ENCODE measurements at regions not wholly inside any gene's neighbourhood (a gene's known extent, or its start where the extent isn't known, plus 50 kb on each side); places are given as distances from the start of the nearest gene placed in this dataset.

- Histone ChIP-seq H3K4me2 (no peak overlapping the region), H3K4me1 (no peaks in the 10 kb centered on the region), H3K4me3 (no peak overlapping the region), H3K27ac (no peak overlapping the region), H3K9me3 (0 out of 3 replicates have a peak, but pooled peaks cover 5% of the 10 kb centered on the region)
- DNase-seq (ENCODE audit: low read depth in 1 of 2, low spot score in 1 of 2) (no peak), FAIRE-seq (no peak), ATAC-seq (no peak)
- POLR2A ChIA-PET: no interaction called here
- CTCF ChIA-PET: interaction anchor here (1.0 kb wide), 1 partner anchor 12 kb away, joined by 4 read pairs; no protein-coding TSS in a partner anchor
- no peak for TF ChIP-seq CEBPB (IDR thresholded peaks at IDR 0.05)
- TF ChIP-seq HES2 (IDR thresholded peaks at IDR 0.05): no peak
- TF ChIP-seq ZFP36 (IDR thresholded peaks at IDR 0.05; ENCODE audit: borderline replicate concordance, partially characterized antibody): no peak
- no peak for TF ChIP-seq FOSB (CRISPR knock-in tag; IDR thresholded peaks at IDR 0.05)
- WGBS (ENCODE audit: missing lambda C conversion rate): 66% methylated on average over 1 of the region's 1 CpG
These were observed 597.3 kb upstream of the DAB2 start for GRCh38 chr5:40022057-40022456.

DNA sequence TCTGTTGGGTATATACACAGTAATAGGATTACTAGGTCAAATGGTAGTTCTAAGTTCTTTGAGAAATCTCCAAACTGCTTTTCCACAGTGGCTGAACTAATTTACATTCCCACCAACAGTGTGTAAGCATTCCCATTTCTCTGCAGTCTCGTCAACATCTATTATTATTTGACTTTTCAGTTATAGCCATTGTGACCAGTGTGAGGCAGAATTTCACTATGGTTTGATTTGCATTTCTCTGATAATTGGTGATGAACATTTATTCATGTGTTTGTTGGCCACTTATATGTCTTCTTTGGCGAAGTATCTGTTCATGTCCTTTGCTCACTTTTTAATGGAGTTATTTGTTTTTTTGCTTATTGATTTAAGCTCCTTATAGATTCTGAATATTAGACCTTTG lies 596.2 kb upstream of the DAB2 start:
- TF ChIP-seq ZSCAN20 (CRISPR knock-in tag; IDR thresholded peaks at IDR 0.05) (no peak), MAX (IDR thresholded peaks at IDR 0.05) (no peak), FOSL2 (IDR thresholded peaks at IDR 0.05) (no peak), FOSL2 (CRISPR knock-in tag; IDR thresholded peaks at IDR 0.05) (no peak), HDAC2 (IDR thresholded peaks at IDR 0.05) (no peak), ZNF302 (CRISPR knock-in tag; IDR thresholded peaks at IDR 0.05) (no peak), HES2 (IDR thresholded peaks at IDR 0.05) (no peak), JUN (IDR thresholded peaks at IDR 0.05) (no peak), KDM1A (IDR thresholded peaks at IDR 0.05; ENCODE audit: low read depth) (no peak), FOXS1 (CRISPR knock-in tag; IDR thresholded peaks at IDR 0.05) (no peak), TFCP2L1 (CRISPR knock-in tag; IDR thresholded peaks at IDR 0.05) (no peak), BHLHE40 (IDR thresholded peaks at IDR 0.05; ENCODE audit: low read depth, low read length) (no peak), CHD2 (IDR thresholded peaks at IDR 0.05; ENCODE audit: low read length, partially characterized antibody) (no peak), EHF (CRISPR knock-in tag; IDR thresholded peaks at IDR 0.05) (no peak)
- TF ChIP-seq, protein P1, sequence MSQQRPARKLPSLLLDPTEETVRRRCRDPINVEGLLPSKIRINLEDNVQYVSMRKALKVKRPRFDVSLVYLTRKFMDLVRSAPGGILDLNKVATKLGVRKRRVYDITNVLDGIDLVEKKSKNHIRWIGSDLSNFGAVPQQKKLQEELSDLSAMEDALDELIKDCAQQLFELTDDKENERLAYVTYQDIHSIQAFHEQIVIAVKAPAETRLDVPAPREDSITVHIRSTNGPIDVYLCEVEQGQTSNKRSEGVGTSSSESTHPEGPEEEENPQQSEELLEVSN (IDR thresholded peaks at IDR 0.05; ENCODE audit: borderline replicate concordance, low read depth): no peak
- TF ChIP-seq, protein P2, sequence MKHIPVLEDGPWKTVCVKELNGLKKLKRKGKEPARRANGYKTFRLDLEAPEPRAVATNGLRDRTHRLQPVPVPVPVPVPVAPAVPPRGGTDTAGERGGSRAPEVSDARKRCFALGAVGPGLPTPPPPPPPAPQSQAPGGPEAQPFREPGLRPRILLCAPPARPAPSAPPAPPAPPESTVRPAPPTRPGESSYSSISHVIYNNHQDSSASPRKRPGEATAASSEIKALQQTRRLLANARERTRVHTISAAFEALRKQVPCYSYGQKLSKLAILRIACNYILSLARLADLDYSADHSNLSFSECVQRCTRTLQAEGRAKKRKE (CRISPR knock-in tag; IDR thresholded peaks at IDR 0.05; ENCODE audit: low read depth): no peak
- H3K27ac ChIP-seq: no peak overlapping the region
- WGBS (ENCODE audit: missing lambda C conversion rate): 16% methylated on average over 2 of the region's 2 CpGs
- no peak overlapping the region for H3K4me2 ChIP-seq
- ATAC-seq: no peak
- ChIA-PET CTCF (interaction anchor here (1.0 to 1.5 kb wide), 3 partner anchors 12 to 159 kb away, joined by 3 to 4 read pairs (median 3); no protein-coding TSS in a partner anchor), POLR2A (no interaction called here)
- no peak overlapping the region for H3K4me3 ChIP-seq
- H3K4me1 ChIP-seq: no peaks in the 10 kb centered on the region
- no peak for FAIRE-seq
- 0 out of 3 replicates have a peak, but pooled peaks cover 5% of the 10 kb centered on the region for H3K9me3 ChIP-seq
- no peak for DNase-seq (ENCODE audit: low read depth in 1 of 2, low spot score in 1 of 2)

GRCh38 chr5:40017918-40018317 lies 593.1 kb upstream of the DAB2 start:
- ChIA-PET CTCF (interaction anchor here (0.6 kb wide), 1 partner anchor 595 kb away, joined by 3 read pairs; no protein-coding TSS in a partner anchor), POLR2A (no interaction called here)
- no peak overlapping the region for H3K27ac ChIP-seq
- 0 out of 3 replicates have a peak, but pooled peaks cover 5% of the 10 kb centered on the region for H3K9me3 ChIP-seq
- no peak for DNase-seq (ENCODE audit: low read depth in 1 of 2, low spot score in 1 of 2)
- H3K4me3 ChIP-seq: no peak overlapping the region
- FAIRE-seq: no peak
- no peaks in the 10 kb centered on the region for H3K4me1 ChIP-seq
- no peak for ATAC-seq
- no peak overlapping the region for H3K4me2 ChIP-seq
- TF ChIP-seq FOSL2 (IDR thresholded peaks at IDR 0.05) (no peak), FOSL2 (CRISPR knock-in tag; IDR thresholded peaks at IDR 0.05) (no peak), RAD21 (conservative IDR thresholded peaks at IDR 0.05 in 1 of 2, IDR thresholded peaks at IDR 0.05 in 1 of 2) (no peak), RCOR1 (IDR thresholded peaks at IDR 0.05; ENCODE audit: low read depth, low read length) (no peak), KDM1A (IDR thresholded peaks at IDR 0.05; ENCODE audit: low read depth) (no peak), NR3C1 (IDR thresholded peaks at IDR 0.05) (no peak), ZNF302 (CRISPR knock-in tag; IDR thresholded peaks at IDR 0.05) (no peak), CBX8 (IDR thresholded peaks at IDR 0.05) (no peak), USF2 (IDR thresholded peaks at IDR 0.05) (no peak), NPAS2 (CRISPR knock-in tag; IDR thresholded peaks at IDR 0.05; ENCODE audit: borderline replicate concordance) (no peak)
- 44% methylated on average over 3 of the region's 3 CpGs for WGBS (ENCODE audit: missing lambda C conversion rate)
